ENCODE measurements at regions not wholly inside any gene's neighbourhood (a gene's known extent, or its start where the extent isn't known, plus 50 kb on each side); places are given as distances from the start of the nearest gene placed in this dataset.

GRCh38 chr7:64433590-64433989, 119.8 kb downstream of the ZNF736 start:
- no peak for TF ChIP-seq CTCF (IDR thresholded peaks at IDR 0.05)
- TF ChIP-seq POLR2A (IDR thresholded peaks at IDR 0.05): no peak
